ENCODE measurements at regions not wholly inside any gene's neighbourhood (a gene's known extent, or its start where the extent isn't known, plus 50 kb on each side); places are given as distances from the start of the nearest gene placed in this dataset.

DNA sequence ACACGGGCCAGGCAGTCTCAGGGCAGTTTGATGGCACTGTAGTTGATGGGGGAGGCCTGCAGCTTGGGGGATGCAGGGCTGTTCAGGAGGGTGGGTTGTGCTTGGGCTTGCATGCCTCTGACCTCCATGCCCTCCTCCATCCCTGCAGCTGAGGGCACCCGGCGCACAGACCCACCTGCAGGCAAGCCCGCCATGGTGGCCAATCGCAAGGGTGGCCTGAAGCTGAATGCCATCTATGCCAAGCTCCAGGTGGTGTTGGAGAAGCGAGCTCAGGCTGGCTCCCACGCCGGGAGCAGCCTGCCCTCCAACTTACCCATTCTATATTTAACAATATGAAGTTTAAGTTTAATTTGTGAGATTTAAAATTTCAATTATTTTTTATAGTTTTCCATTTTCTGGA, 228.7 kb upstream of the DPH6 start:
- Histone ChIP-seq H3K27me3 (ENCODE audit: insufficient read depth, poor library complexity, severe bottlenecking) (no peaks in the 10 kb centered on the region), H3K36me3 (ENCODE audit: low read depth) (no peaks in the 10 kb centered on the region), H3K27ac (ENCODE audit: poor library complexity, severe bottlenecking) (no peak overlapping the region), H3K4me1 (ENCODE audit: insufficient read depth, poor library complexity, severe bottlenecking) (no peaks in the 10 kb centered on the region), H3K9me3 (ENCODE audit: severe bottlenecking) (no peaks in the 10 kb centered on the region), H3K4me3 (ENCODE audit: severe bottlenecking) (no peak overlapping the region)
- DNase-seq (ENCODE audit: low spot score) (no peak), ATAC-seq (ENCODE audit: low read depth) (no peak)
- TF ChIP-seq, protein P1, sequence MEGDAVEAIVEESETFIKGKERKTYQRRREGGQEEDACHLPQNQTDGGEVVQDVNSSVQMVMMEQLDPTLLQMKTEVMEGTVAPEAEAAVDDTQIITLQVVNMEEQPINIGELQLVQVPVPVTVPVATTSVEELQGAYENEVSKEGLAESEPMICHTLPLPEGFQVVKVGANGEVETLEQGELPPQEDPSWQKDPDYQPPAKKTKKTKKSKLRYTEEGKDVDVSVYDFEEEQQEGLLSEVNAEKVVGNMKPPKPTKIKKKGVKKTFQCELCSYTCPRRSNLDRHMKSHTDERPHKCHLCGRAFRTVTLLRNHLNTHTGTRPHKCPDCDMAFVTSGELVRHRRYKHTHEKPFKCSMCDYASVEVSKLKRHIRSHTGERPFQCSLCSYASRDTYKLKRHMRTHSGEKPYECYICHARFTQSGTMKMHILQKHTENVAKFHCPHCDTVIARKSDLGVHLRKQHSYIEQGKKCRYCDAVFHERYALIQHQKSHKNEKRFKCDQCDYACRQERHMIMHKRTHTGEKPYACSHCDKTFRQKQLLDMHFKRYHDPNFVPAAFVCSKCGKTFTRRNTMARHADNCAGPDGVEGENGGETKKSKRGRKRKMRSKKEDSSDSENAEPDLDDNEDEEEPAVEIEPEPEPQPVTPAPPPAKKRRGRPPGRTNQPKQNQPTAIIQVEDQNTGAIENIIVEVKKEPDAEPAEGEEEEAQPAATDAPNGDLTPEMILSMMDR (IDR thresholded peaks at IDR 0.05; ENCODE audit: poor library complexity, severe bottlenecking), result no peak

DNA sequence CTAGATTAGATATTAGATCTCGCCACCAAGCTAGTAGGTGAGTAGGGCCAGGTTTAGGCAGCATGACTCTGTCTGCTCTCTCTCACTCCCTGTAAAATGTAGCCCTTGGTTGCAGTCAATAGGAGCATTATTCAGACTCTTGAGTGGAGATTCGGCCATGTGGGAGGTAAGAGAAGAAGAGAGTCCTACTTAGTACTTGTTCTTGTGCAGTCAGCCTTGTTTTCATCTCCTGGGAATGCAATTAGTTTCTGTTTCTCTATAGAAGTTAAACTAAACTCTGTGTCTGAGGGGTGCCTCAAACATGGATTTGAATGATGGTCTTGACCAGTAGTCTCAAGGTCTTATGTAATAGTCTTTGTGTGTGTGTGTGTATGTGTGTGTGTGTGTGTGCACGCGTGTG, 229.5 kb upstream of the DPH6 start:
- no peaks in the 10 kb centered on the region for H3K36me3 ChIP-seq (ENCODE audit: low read depth)
- DNase-seq (ENCODE audit: low spot score), result no peak
- H3K27ac ChIP-seq (ENCODE audit: poor library complexity, severe bottlenecking), result no peak overlapping the region
- no peak overlapping the region for H3K4me3 ChIP-seq (ENCODE audit: severe bottlenecking)
- H3K9me3 ChIP-seq (ENCODE audit: severe bottlenecking), result no peaks in the 10 kb centered on the region
- TF ChIP-seq, protein P1 (IDR thresholded peaks at IDR 0.05; ENCODE audit: poor library complexity, severe bottlenecking), result no peak
- H3K27me3 ChIP-seq (ENCODE audit: insufficient read depth, poor library complexity, severe bottlenecking), result no peaks in the 10 kb centered on the region
- no peak for ATAC-seq (ENCODE audit: low read depth)
- no peaks in the 10 kb centered on the region for H3K4me1 ChIP-seq (ENCODE audit: insufficient read depth, poor library complexity, severe bottlenecking)

DNA sequence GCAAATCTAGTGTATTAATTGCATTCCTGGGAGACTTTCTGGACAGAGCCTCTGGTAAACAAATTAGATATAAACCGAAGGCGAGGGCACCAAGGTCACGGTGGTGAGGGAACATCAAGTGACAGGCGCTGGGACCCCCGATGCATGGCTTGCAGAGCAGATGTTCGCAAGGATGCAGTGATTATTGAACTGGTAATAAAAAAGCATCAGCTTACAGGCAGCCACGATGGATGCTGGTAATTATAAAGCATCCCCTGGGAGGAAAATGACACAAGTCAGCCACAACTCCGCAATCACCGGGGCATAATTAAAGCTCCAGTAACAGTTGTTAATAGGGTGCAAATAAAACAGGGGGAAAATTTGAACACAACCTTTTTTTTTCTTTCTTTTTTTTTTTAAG, 231.1 kb upstream of the DPH6 start:
- Histone ChIP-seq H3K4me3 (ENCODE audit: severe bottlenecking) (no peak overlapping the region), H3K27me3 (ENCODE audit: insufficient read depth, poor library complexity, severe bottlenecking) (no peaks in the 10 kb centered on the region), H3K36me3 (ENCODE audit: low read depth) (no peaks in the 10 kb centered on the region), H3K27ac (ENCODE audit: poor library complexity, severe bottlenecking) (no peak overlapping the region), H3K4me1 (ENCODE audit: insufficient read depth, poor library complexity, severe bottlenecking) (no peaks in the 10 kb centered on the region), H3K9me3 (ENCODE audit: severe bottlenecking) (no peaks in the 10 kb centered on the region)
- TF ChIP-seq, protein P1 (IDR thresholded peaks at IDR 0.05; ENCODE audit: poor library complexity, severe bottlenecking), result no peak
- no peak for ATAC-seq (ENCODE audit: low read depth)
- DNase-seq (ENCODE audit: low spot score), result no peak

DNA sequence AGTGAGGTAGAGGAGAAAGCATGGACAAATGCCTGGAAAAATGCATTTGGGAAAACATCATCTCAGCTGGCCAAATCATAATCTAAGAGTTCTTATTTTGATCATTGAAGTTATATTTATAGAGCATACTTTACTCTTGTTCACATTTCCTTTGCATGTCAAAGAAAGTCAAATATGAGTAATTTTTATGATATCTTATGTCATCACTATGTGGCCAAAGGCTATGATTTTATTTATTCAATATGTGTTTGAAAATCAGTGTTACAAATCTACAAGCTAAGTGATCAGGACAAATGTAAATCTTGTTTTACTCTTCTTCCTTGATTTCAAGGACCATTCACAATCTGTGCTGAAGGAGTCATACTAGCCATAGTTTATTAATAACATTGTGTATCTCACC, 237.2 kb upstream of the DPH6 start:
- ATAC-seq (ENCODE audit: low read depth) (no peak), DNase-seq (ENCODE audit: low spot score) (no peak)
- H3K27me3 ChIP-seq (ENCODE audit: insufficient read depth, poor library complexity, severe bottlenecking), result no peaks in the 10 kb centered on the region
- H3K27ac ChIP-seq (ENCODE audit: poor library complexity, severe bottlenecking), result no peak overlapping the region
- no peaks in the 10 kb centered on the region for H3K36me3 ChIP-seq (ENCODE audit: low read depth)
- H3K4me3 ChIP-seq (ENCODE audit: severe bottlenecking), result no peak overlapping the region
- H3K4me1 ChIP-seq (ENCODE audit: insufficient read depth, poor library complexity, severe bottlenecking), result no peaks in the 10 kb centered on the region
- TF ChIP-seq, protein P1 (IDR thresholded peaks at IDR 0.05; ENCODE audit: poor library complexity, severe bottlenecking), result no peak
- no peaks in the 10 kb centered on the region for H3K9me3 ChIP-seq (ENCODE audit: severe bottlenecking)

DNA sequence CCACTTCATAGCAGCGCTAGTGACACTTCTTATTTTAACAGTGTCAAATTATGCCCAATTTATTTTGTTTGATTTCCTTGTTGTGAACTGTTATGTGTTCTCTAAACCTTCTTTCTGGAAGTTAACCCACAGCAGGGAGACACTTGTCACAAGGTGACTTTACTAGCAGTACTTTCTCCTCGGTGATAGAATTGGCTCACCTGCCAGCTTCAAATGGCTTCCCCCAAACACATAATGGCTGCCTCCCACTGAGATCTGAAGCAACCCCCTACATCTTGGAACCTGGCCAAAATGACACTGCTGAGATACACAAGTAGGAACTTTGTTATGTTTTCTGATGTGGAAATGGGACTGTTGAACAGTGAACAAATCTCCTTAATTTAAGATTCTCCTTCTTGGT, 238.8 kb upstream of the DPH6 start:
- no peak for ATAC-seq (ENCODE audit: low read depth)
- Histone ChIP-seq H3K9me3 (ENCODE audit: severe bottlenecking) (no peaks in the 10 kb centered on the region), H3K27me3 (ENCODE audit: insufficient read depth, poor library complexity, severe bottlenecking) (peaks cover 1% of the 10 kb centered on the region), H3K27ac (ENCODE audit: poor library complexity, severe bottlenecking) (no peak overlapping the region), H3K36me3 (ENCODE audit: low read depth) (no peaks in the 10 kb centered on the region), H3K4me3 (ENCODE audit: severe bottlenecking) (no peak overlapping the region), H3K4me1 (ENCODE audit: insufficient read depth, poor library complexity, severe bottlenecking) (no peaks in the 10 kb centered on the region)
- TF ChIP-seq, protein P1 (IDR thresholded peaks at IDR 0.05; ENCODE audit: poor library complexity, severe bottlenecking), result no peak
- no peak for DNase-seq (ENCODE audit: low spot score)
